Mesenchymal stem cell (in vitro differentiated cells and primary cell): ENCODE measurements at regions not wholly inside any gene's neighbourhood (a gene's known extent, or its start where the extent isn't known, plus 50 kb on each side); places are given as distances from the start of the nearest gene placed in this dataset.

Source experiments
- DNase-seq: peaks from one replicate; pipeline ENCODE4 v3.0.0-alpha.2; 2013
- H2AFZ ChIP-seq: one replicate; pipeline ENCODE4 v1.6.1; 2013; ENCODE audit warnings: low read depth, mild to moderate bottlenecking, control low read depth, inconsistent platforms, low read length, moderate library complexity
- H2AK5ac ChIP-seq: 2 replicates; pipeline ENCODE4 v1.6.1; 2013; ENCODE audit warnings: low read length, moderate library complexity, mild to moderate bottlenecking, inconsistent platforms; ENCODE audit not compliant: severe bottlenecking
- H2BK120ac ChIP-seq: one replicate; pipeline ENCODE4 v1.6.1; 2013; ENCODE audit warnings: low read depth, mild to moderate bottlenecking, inconsistent platforms, low read length, moderate library complexity
- H2BK12ac ChIP-seq, 2 experiments: one replicate each; pipeline ENCODE4 v1.6.1; 2013; ENCODE audit warnings: inconsistent platforms in 2 of 2, low read length in 2 of 2, mild to moderate bottlenecking in 2 of 2, moderate library complexity in 2 of 2, control low read depth in 1 of 2
- H2BK15ac ChIP-seq: one replicate; pipeline ENCODE4 v1.6.1; 2013; ENCODE audit warnings: mild to moderate bottlenecking, low read depth, inconsistent platforms; ENCODE audit not compliant: poor library complexity, severe bottlenecking
- H2BK5ac ChIP-seq: 2 replicates; pipeline ENCODE4 v1.6.1; 2013; ENCODE audit warnings: low read depth, mild to moderate bottlenecking, low read length, control low read depth, inconsistent platforms; ENCODE audit not compliant: poor library complexity, severe bottlenecking
- H3K14ac ChIP-seq, 2 experiments: one replicate each; pipeline ENCODE4 v1.6.1; 2013; ENCODE audit warnings: inconsistent platforms in 2 of 2, low read length in 2 of 2, control low read depth in 1 of 2, mild to moderate bottlenecking in 1 of 2, moderate library complexity in 1 of 2
- H3K18ac ChIP-seq, 2 experiments: one replicate each; pipeline ENCODE4 v1.6.1; 2013; ENCODE audit warnings: inconsistent platforms in 2 of 2, low read length in 2 of 2, control low read depth in 1 of 2, low read depth in 1 of 2, mild to moderate bottlenecking in 1 of 2
- H3K23ac ChIP-seq, 2 experiments: one replicate each; pipeline ENCODE4 v1.6.1; 2013; ENCODE audit warnings: inconsistent platforms in 2 of 2, low read length in 2 of 2, mild to moderate bottlenecking in 2 of 2, moderate library complexity in 2 of 2, control low read depth in 1 of 2
- H3K27ac ChIP-seq: 2 replicates; pipeline ENCODE4 v1.5.1; 2013; ENCODE audit warnings: mild to moderate bottlenecking, moderate library complexity, low read length, control low read depth, inconsistent platforms; ENCODE audit not compliant: poor library complexity, severe bottlenecking
- H3K27me3 ChIP-seq, 2 experiments: 2 replicates each; pipeline versions ENCODE4 v1.6.1 to v1.7.0; 2013; ENCODE audit warnings: low read length in 2 of 2, mild to moderate bottlenecking in 2 of 2, moderate library complexity in 2 of 2, control low read depth in 1 of 2, inconsistent platforms in 1 of 2; ENCODE audit not compliant: control insufficient read depth in 1 of 2, insufficient read depth in 1 of 2
- H3K36me3 ChIP-seq, 2 experiments: 2 replicates each; pipeline versions ENCODE4 v1.6.1 to v1.7.0; 2013; ENCODE audit warnings: low read length in 2 of 2, control low read depth in 1 of 2, inconsistent platforms in 1 of 2, low read depth in 1 of 2, mild to moderate bottlenecking in 1 of 2; ENCODE audit not compliant: insufficient read depth in 2 of 2, control insufficient read depth in 1 of 2
- H3K4ac ChIP-seq, 2 experiments: one replicate each; pipeline ENCODE4 v1.6.1; 2013; ENCODE audit warnings: inconsistent platforms in 2 of 2, low read length in 2 of 2, mild to moderate bottlenecking in 2 of 2, moderate library complexity in 2 of 2, control low read depth in 1 of 2, low read depth in 1 of 2
- H3K4me1 ChIP-seq: 2 replicates; pipeline ENCODE4 v1.6.1; 2013; ENCODE audit warnings: low read depth, low read length, control low read depth; ENCODE audit not compliant: control insufficient read depth, insufficient read depth
- H3K4me2 ChIP-seq: 2 replicates; pipeline ENCODE4 v1.6.1; 2013; ENCODE audit warnings: low read length, mild to moderate bottlenecking, inconsistent platforms; ENCODE audit not compliant: poor library complexity, severe bottlenecking
- H3K4me3 ChIP-seq, 2 experiments: 2 replicates each; pipeline versions ENCODE4 v1.5.1 to v1.7.0; 2013; ENCODE audit warnings: low read length in 2 of 2, mild to moderate bottlenecking in 2 of 2, control low read depth in 1 of 2, low read depth in 1 of 2; ENCODE audit not compliant: insufficient read depth in 1 of 2
- H3K79me1 ChIP-seq: replicated peaks from 2 replicates; pipeline ENCODE4 v1.6.1; 2013; ENCODE audit warnings: mild to moderate bottlenecking, control low read depth, low read length, inconsistent platforms; ENCODE audit not compliant: poor library complexity, severe bottlenecking
- H3K9ac ChIP-seq: 2 replicates; pipeline ENCODE4 v1.7.0; 2013; ENCODE audit warnings: mild to moderate bottlenecking, low read length, moderate library complexity
- H3K9me3 ChIP-seq: 2 replicates; pipeline ENCODE4 v1.7.0; 2013; ENCODE audit warnings: mild to moderate bottlenecking, low read length; ENCODE audit not compliant: control insufficient read depth
- H4K8ac ChIP-seq: one replicate; pipeline ENCODE4 v1.6.1; 2013; ENCODE audit warnings: inconsistent platforms, mild to moderate bottlenecking, low read length, moderate library complexity
- H4K91ac ChIP-seq: one replicate; pipeline ENCODE4 v1.6.1; 2013; ENCODE audit warnings: mild to moderate bottlenecking, low read length, inconsistent platforms
- WGBS: methylation state at CpG from one replicate; pipeline ENCODE4 v1.1.7; 2013; ENCODE audit warnings: mixed read lengths; 5-methylcytosine and 5-hydroxymethylcytosine counted together

DNA sequence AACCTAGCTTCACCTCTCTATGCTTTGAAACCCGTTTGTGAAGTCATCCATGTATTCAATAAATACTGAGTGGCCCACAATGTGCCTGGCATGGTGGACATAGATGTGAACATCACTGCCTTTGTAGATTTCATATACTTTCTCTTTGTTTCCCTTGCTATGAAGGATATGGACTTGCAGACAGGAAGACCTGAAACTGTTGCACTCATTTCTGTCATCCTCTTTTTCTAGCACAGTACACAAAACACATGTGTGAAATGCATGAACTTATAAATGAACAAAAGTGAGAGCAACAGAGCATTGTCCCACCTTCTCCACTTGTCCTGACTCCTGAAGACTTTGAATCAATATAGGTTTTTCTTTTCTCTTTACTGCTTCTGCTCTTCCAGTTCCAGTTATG is 249.4 kb upstream of the LINC00305 start:
- Histone ChIP-seq H3K27ac (no peak overlapping the region), H3K27me3 (no peaks in the 10 kb centered on the region)
- 71% methylated on average over 1 of the region's 1 CpG for WGBS

DNA sequence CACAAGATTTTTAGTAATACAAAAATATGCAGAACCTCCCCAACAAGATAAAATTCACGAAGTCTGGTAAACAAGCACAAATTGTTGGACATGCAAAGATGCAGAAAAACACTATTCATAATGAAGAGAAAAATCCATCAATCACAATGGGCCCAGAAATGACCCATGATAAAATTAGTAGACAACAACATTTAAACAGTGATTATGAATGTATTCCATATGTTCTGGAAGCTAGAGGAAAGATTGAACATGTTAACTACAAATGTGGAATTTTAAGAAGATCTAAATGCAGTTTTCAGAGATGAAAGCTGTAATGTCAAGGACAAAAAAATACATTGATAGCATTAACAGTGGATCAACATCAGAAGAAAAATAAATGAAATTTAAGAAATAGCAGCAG is 243.3 kb upstream of the LINC00305 start:
- Histone ChIP-seq H3K27ac (no peak overlapping the region), H2AK5ac (no peak overlapping the region)
- 50% methylated on average over 1 of the region's 1 CpG for WGBS

More for the DNA sequence above, 249.4 kb upstream of the LINC00305 start:
- H3K36me3 ChIP-seq: no peaks in the 10 kb centered on the region
- H4K8ac ChIP-seq: no peak overlapping the region
- no peak overlapping the region for H2AK5ac ChIP-seq
- H3K4me1 ChIP-seq: no peaks in the 10 kb centered on the region
- no peak overlapping the region for H2BK15ac ChIP-seq
- no peak overlapping the region for H2BK5ac ChIP-seq
- H2BK120ac ChIP-seq: no peak overlapping the region
- H3K4me3 ChIP-seq: no peak overlapping the region
- H3K9ac ChIP-seq: no peak overlapping the region
- no peak for DNase-seq
- no peak overlapping the region for H2BK12ac ChIP-seq
- H3K18ac ChIP-seq: no peak overlapping the region
- no peak overlapping the region for H3K4ac ChIP-seq
- no peaks in the 10 kb centered on the region for H3K79me1 ChIP-seq
- no peak overlapping the region for H4K91ac ChIP-seq
- no peak overlapping the region for H3K14ac ChIP-seq
- no peak overlapping the region for H3K23ac ChIP-seq
- no peak overlapping the region for H3K4me2 ChIP-seq
- H2AFZ ChIP-seq: no peak overlapping the region
- no peaks in the 10 kb centered on the region for H3K9me3 ChIP-seq

DNA sequence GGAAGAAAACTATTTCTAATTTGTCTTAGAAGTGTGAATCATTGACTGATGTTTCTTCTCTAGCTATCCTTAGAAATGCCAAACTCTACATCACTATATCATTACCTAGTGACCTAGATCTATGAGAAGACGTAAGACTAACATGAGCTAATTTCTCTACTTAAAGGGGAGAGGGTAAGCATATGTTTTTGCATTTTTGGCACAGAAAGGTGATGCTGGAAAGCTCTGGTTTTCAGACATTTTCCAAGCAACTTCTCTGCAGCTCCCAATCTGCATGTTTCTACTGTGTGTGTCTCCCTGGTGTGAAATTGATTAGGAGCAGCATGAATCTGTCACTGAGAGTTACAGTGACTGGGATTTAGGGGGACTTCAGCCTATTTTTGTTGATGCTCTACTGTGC is 235.2 kb upstream of the LINC00305 start:
- DNase-seq: no peak
- H2AK5ac ChIP-seq: no peak overlapping the region
- H3K79me1 ChIP-seq: no peaks in the 10 kb centered on the region
- H2AFZ ChIP-seq: no peak overlapping the region
- no peak overlapping the region for H2BK15ac ChIP-seq
- no peak overlapping the region for H4K8ac ChIP-seq
- no peak overlapping the region for H4K91ac ChIP-seq
- H3K23ac ChIP-seq: no peak overlapping the region
- H3K4ac ChIP-seq: no peak overlapping the region
- peaks cover 3% of the 10 kb centered on the region for H3K9me3 ChIP-seq
- no peaks in the 10 kb centered on the region for H3K27me3 ChIP-seq
- H3K27ac ChIP-seq: no peak overlapping the region
- no peak overlapping the region for H3K4me3 ChIP-seq
- H3K4me1 ChIP-seq: no peaks in the 10 kb centered on the region
- no peak overlapping the region for H3K4me2 ChIP-seq
- no CpG with 5 or more reads among the region's 1 CpG for WGBS
- no peaks in the 10 kb centered on the region for H3K36me3 ChIP-seq
- no peak overlapping the region for H3K9ac ChIP-seq
- H2BK5ac ChIP-seq: no peak overlapping the region
- H3K14ac ChIP-seq: no peak overlapping the region
- no peak overlapping the region for H3K18ac ChIP-seq
- H2BK12ac ChIP-seq: no peak overlapping the region
- no peak overlapping the region for H2BK120ac ChIP-seq

More for the DNA sequence above, 243.3 kb upstream of the LINC00305 start:
- H3K4me2 ChIP-seq: no peak overlapping the region
- H3K4me3 ChIP-seq: no peak overlapping the region
- H3K36me3 ChIP-seq: no peaks in the 10 kb centered on the region
- H2BK120ac ChIP-seq: no peak overlapping the region
- H2BK5ac ChIP-seq: no peak overlapping the region
- H3K4me1 ChIP-seq: no peaks in the 10 kb centered on the region
- H3K18ac ChIP-seq: no peak overlapping the region
- H4K91ac ChIP-seq: no peak overlapping the region
- no peak overlapping the region for H3K9ac ChIP-seq
- H3K23ac ChIP-seq: no peak overlapping the region
- no peaks in the 10 kb centered on the region for H3K27me3 ChIP-seq
- no peak overlapping the region for H2BK15ac ChIP-seq
- H3K4ac ChIP-seq: no peak overlapping the region
- H2BK12ac ChIP-seq: no peak overlapping the region
- no peak overlapping the region for H2AFZ ChIP-seq
- H3K9me3 ChIP-seq: no peaks in the 10 kb centered on the region
- no peaks in the 10 kb centered on the region for H3K79me1 ChIP-seq
- no peak overlapping the region for H3K14ac ChIP-seq
- no peak for DNase-seq
- H4K8ac ChIP-seq: no peak overlapping the region

DNA sequence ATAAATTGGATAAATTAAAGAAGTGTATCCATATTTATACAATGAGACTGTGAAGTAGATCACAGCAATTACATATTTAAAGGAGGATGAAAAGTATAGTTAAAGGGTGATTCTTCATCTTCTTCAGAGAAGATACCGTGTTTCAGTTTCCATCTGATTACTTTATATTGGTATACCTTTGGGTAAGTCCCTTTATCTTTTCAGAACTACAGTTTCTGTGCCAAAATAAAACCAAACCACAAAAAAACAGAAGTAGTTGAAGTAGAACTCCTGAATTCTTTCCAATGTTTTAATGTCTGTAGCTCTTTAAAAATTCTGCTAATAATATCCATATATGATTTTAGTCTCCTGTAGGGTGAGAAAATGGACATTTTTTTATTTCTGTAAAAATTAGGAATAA is 231.2 kb upstream of the LINC00305 start:
- Histone ChIP-seq H3K4me3 (no peak overlapping the region), H2AFZ (no peak overlapping the region), H3K79me1 (no peaks in the 10 kb centered on the region), H3K9me3 (peaks cover 24% of the 10 kb centered on the region), H3K4me1 (no peaks in the 10 kb centered on the region), H3K4ac (no peak overlapping the region), H3K9ac (no peak overlapping the region), H2AK5ac (no peak overlapping the region), H4K8ac (no peak overlapping the region), H2BK120ac (no peak overlapping the region), H3K27me3 (no peaks in the 10 kb centered on the region), H3K14ac (no peak overlapping the region), H4K91ac (no peak overlapping the region), H3K36me3 (no peaks in the 10 kb centered on the region), H3K23ac (no peak overlapping the region), H3K18ac (no peak overlapping the region), H3K27ac (no peak overlapping the region), H2BK15ac (no peak overlapping the region), H2BK12ac (no peak overlapping the region), H2BK5ac (no peak overlapping the region), H3K4me2 (no peak overlapping the region)
- no peak for DNase-seq
- no CpG with 5 or more reads among the region's 1 CpG for WGBS
